Lower leg skin (tissue), 3 donors: ENCODE measurements at regions not wholly inside any gene's neighbourhood (a gene's known extent, or its start where the extent isn't known, plus 50 kb on each side); places are given as distances from the start of the nearest gene placed in this dataset.

Experiments used
- CTCF ChIP-seq, 3 donors: fragments of 450-650 bp; IDR thresholded peaks; one replicate each; pipeline ENCODE4 v1.5.1; 2016; ENCODE audit warnings: antibody characterized with exemption in 3 of 3, mild to moderate bottlenecking in 3 of 3, moderate library complexity in 2 of 3
- POLR2A ChIP-seq, 2 donors: fragments of 450-650 bp; IDR thresholded peaks; one replicate each; pipeline ENCODE4 v1.6.1; 2016 to 2017; ENCODE audit warnings: antibody characterized with exemption in 2 of 2, mild to moderate bottlenecking in 1 of 2, moderate library complexity in 1 of 2

GRCh38 chr12:46105735-46106134 lies 115.4 kb upstream of the SCAF11 start:
- TF ChIP-seq POLR2A (IDR thresholded peaks at IDR 0.05) (no peak), CTCF (IDR thresholded peaks at IDR 0.05) (no peak)
